ENCODE measurements at regions not wholly inside any gene's neighbourhood (a gene's known extent, or its start where the extent isn't known, plus 50 kb on each side); places are given as distances from the start of the nearest gene placed in this dataset.
"Not testable (repeated sequence)": the region's sequence is repeated elsewhere in the genome, so short reads cannot be mapped to it uniquely, and the experiment has no call there.

DNA sequence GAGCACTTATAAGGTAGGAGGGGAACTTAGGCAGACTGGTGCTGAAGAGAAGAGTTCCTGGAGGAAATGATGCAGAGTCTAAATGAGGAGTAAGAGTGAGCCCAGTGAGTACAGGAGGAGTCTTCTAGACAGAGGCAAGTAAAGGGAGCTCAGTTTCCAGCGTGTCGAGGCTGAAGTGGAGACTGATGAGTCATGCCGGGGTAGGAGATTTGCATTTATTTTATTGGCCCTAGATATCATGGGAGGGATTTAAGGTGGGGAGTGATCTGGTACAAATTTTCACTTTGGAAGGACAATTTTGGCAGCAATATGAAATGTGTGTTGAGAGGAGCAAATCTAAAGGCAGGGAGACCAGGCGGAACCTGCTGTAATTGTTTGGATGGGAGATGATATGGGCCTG, 157.5 kb downstream of the TTC8 start:
- Mint-ChIP-seq H3K4me1 (ENCODE audit: unreplicated experiment) (no peaks in the 10 kb centered on the region), H3K36me3 (ENCODE audit: low read depth, unreplicated experiment) (no peaks in the 10 kb centered on the region), H3K27me3 (ENCODE audit: unreplicated experiment) (peaks cover 4% of the 10 kb centered on the region), H3K4me3 (ENCODE audit: unreplicated experiment) (no peak overlapping the region), H3K9me3 (ENCODE audit: unreplicated experiment) (no peaks in the 10 kb centered on the region), H3K27ac (ENCODE audit: unreplicated experiment) (no peak overlapping the region)
- TF ChIP-seq, protein P1, sequence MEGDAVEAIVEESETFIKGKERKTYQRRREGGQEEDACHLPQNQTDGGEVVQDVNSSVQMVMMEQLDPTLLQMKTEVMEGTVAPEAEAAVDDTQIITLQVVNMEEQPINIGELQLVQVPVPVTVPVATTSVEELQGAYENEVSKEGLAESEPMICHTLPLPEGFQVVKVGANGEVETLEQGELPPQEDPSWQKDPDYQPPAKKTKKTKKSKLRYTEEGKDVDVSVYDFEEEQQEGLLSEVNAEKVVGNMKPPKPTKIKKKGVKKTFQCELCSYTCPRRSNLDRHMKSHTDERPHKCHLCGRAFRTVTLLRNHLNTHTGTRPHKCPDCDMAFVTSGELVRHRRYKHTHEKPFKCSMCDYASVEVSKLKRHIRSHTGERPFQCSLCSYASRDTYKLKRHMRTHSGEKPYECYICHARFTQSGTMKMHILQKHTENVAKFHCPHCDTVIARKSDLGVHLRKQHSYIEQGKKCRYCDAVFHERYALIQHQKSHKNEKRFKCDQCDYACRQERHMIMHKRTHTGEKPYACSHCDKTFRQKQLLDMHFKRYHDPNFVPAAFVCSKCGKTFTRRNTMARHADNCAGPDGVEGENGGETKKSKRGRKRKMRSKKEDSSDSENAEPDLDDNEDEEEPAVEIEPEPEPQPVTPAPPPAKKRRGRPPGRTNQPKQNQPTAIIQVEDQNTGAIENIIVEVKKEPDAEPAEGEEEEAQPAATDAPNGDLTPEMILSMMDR (IDR thresholded peaks at IDR 0.05; ENCODE audit: unreplicated experiment) = no peak
- DNase-seq (ENCODE audit: low spot score) = no peak

DNA sequence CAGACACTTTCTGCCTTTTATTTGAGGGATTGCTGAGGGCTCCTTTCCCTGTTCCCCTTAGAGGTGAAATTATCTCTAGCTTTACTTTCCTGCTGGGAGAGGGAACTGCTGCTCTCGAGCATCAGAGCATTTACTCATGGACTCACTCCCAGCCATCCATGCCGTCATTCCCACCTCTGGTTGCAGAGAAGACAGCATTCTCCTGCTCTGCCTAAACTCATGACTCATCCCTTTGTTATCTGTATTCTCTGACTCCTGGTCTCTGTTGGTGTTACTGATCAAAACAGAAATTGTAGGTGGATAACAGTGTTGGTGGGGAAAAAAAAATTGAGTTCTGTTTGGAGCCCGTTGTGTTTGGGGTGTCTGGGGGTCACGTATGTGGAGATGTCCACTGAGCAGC, 159.3 kb downstream of the TTC8 start:
- H3K9me3 Mint-ChIP-seq (ENCODE audit: unreplicated experiment) = no peaks in the 10 kb centered on the region
- no peaks in the 10 kb centered on the region for H3K4me1 Mint-ChIP-seq (ENCODE audit: unreplicated experiment)
- DNase-seq (ENCODE audit: low spot score) = no peak
- H3K4me3 Mint-ChIP-seq (ENCODE audit: unreplicated experiment) = no peak overlapping the region
- H3K27ac Mint-ChIP-seq (ENCODE audit: unreplicated experiment) = no peak overlapping the region
- TF ChIP-seq, protein P1 (IDR thresholded peaks at IDR 0.05; ENCODE audit: unreplicated experiment) = no peak
- H3K36me3 Mint-ChIP-seq (ENCODE audit: low read depth, unreplicated experiment) = no peaks in the 10 kb centered on the region
- peaks cover 1% of the 10 kb centered on the region for H3K27me3 Mint-ChIP-seq (ENCODE audit: unreplicated experiment)

DNA sequence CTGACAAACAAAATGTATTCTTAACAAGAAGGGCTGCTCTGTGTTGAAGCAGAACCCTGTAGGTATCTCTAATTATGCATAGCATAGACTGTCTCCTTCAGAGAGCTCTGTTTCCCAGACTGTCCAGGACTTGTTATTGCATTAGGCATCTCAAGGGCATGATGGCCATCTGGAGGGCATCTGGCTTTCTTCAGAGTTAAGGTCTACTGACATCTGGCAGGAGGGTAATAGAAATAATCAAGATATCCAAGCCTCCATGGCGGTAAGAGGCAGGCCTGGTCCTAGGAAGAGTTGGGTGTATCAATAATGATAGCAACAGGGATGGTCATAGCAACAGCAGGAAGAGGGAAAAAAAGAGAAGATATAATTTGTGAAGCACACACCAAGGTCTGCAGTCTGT, 161.2 kb downstream of the TTC8 start:
- Mint-ChIP-seq H3K4me3 (ENCODE audit: unreplicated experiment) (no peak overlapping the region), H3K36me3 (ENCODE audit: low read depth, unreplicated experiment) (no peaks in the 10 kb centered on the region), H3K27ac (ENCODE audit: unreplicated experiment) (no peak overlapping the region), H3K4me1 (ENCODE audit: unreplicated experiment) (no peaks in the 10 kb centered on the region), H3K9me3 (ENCODE audit: unreplicated experiment) (no peaks in the 10 kb centered on the region), H3K27me3 (ENCODE audit: unreplicated experiment) (no peaks in the 10 kb centered on the region)
- TF ChIP-seq, protein P1 (IDR thresholded peaks at IDR 0.05; ENCODE audit: unreplicated experiment) = no peak
- no peak for DNase-seq (ENCODE audit: low spot score)

DNA sequence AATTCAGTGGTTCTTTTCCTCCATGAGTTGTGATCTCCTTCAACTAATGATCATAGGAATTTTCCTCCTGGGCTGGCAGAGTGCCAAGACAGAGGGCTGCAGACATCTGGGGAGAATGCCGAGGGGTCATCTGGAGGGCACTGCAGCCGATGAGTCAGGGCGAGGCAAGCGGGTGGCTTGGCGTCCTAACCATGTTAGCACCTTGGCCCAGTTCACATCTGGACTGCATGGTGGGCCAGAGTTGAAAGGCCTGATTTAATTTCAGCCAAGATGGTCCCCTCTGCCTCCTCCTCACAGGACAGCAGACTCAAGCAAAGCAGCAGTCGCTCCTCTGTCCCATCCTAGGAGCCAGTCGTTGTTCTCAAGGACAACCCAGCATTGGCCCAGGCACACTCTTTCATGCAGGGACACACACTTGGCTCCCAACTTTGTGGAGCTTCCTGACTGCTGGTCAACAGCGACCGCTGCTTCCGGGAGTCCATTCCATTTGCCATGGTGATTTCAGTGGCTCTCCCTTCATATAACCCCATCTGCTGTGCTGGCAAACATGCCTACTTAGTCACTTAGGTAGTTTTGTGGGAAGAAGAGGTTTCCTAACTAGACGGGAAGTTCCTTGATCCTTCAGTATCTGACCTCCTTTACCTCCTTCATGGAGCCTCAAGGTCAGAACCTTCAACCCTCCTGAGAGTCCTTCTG, 161.8 kb downstream of the TTC8 start:
- TF ChIP-seq, protein P1 (IDR thresholded peaks at IDR 0.05; ENCODE audit: unreplicated experiment) = no peak
- Mint-ChIP-seq H3K4me3 (ENCODE audit: unreplicated experiment) (no peak overlapping the region), H3K27ac (ENCODE audit: unreplicated experiment) (no peak overlapping the region), H3K4me1 (ENCODE audit: unreplicated experiment) (no peaks in the 10 kb centered on the region), H3K9me3 (ENCODE audit: unreplicated experiment) (no peaks in the 10 kb centered on the region), H3K36me3 (ENCODE audit: low read depth, unreplicated experiment) (no peaks in the 10 kb centered on the region), H3K27me3 (ENCODE audit: unreplicated experiment) (no peaks in the 10 kb centered on the region)
- no peak for DNase-seq (ENCODE audit: low spot score)

DNA sequence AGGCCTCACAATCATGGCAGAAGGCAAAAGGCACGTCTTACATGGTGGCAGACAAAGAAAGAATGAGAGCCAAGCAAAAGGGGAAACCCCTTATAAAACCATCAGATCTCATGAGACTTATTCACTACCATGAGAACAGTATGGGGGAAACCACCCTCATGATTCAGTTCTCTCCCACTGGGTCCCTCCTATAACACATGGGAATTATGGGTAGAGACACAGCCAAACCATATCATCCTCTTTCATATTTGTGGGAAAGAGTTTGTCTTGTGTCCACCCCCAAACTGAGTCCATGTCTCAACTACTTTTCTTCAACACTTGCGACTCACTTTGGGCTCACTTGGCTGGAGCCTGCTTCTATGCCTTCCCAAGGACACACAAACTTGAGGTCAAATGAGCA, 162.5 kb downstream of the TTC8 start:
- H3K4me1 Mint-ChIP-seq (ENCODE audit: unreplicated experiment); H3K4me3 Mint-ChIP-seq (ENCODE audit: unreplicated experiment); H3K36me3 Mint-ChIP-seq (ENCODE audit: low read depth, unreplicated experiment); H3K27ac Mint-ChIP-seq (ENCODE audit: unreplicated experiment); H3K27me3 Mint-ChIP-seq (ENCODE audit: unreplicated experiment); H3K9me3 Mint-ChIP-seq (ENCODE audit: unreplicated experiment); DNase-seq (ENCODE audit: low spot score): not testable (repeated sequence)

Measured in endothelial cell (in vitro differentiated cells).